ENCODE measurements at regions not wholly inside any gene's neighbourhood (a gene's known extent, or its start where the extent isn't known, plus 50 kb on each side); places are given as distances from the start of the nearest gene placed in this dataset.

GRCh38 chr3:194784361-194784760, 98.7 kb downstream of the FAM43A start:
- Histone ChIP-seq H3K27me3 (replicated peaks; ENCODE audit: insufficient read depth) (no peaks in the 10 kb centered on the region), H3K36me3 (no peaks in the 10 kb centered on the region), H3K27ac (no peak overlapping the region), H3K4me1 (ENCODE audit: control insufficient read depth in 1 of 2, low read depth in 2 of 2) (peaks cover 0 to 6% of the 10 kb centered on the region in 2 donors), H3K4me3 (no peak overlapping the region), H3K9me3 (no peaks in the 10 kb centered on the region)
- ATAC-seq (ENCODE audit: insufficient number of reproducible peaks, low FRiP score, low read depth) (no peak), DNase-seq (ENCODE audit: low spot score) (no peak)
- TF ChIP-seq CTCF (IDR thresholded peaks at IDR 0.05), result no peak

- DNase-seq (ENCODE audit: low spot score), result no peak
- Histone ChIP-seq H3K4me1 (ENCODE audit: control insufficient read depth in 1 of 2, low read depth in 2 of 2) (no peaks in the 10 kb centered on the region), H3K4me3 (no peak overlapping the region), H3K27ac (no peak overlapping the region), H3K9me3 (no peaks in the 10 kb centered on the region), H3K27me3 (replicated peaks; ENCODE audit: insufficient read depth) (no peaks in the 10 kb centered on the region), H3K36me3 (no peaks in the 10 kb centered on the region)
- TF ChIP-seq CTCF (IDR thresholded peaks at IDR 0.05), result no peak
- ATAC-seq (ENCODE audit: insufficient number of reproducible peaks, low FRiP score, low read depth), result no peak
Observed at GRCh38 chr3:194785315-194785714, 99.6 kb downstream of the FAM43A start.

GRCh38 chr3:194787072-194787471, 101.4 kb downstream of the FAM43A start:
- no peaks in the 10 kb centered on the region for H3K27me3 ChIP-seq (replicated peaks; ENCODE audit: insufficient read depth)
- no peak for TF ChIP-seq CTCF (IDR thresholded peaks at IDR 0.05)
- no peak overlapping the region for H3K27ac ChIP-seq
- H3K9me3 ChIP-seq, result no peaks in the 10 kb centered on the region
- no peaks in the 10 kb centered on the region for H3K36me3 ChIP-seq
- ATAC-seq (ENCODE audit: insufficient number of reproducible peaks, low FRiP score, low read depth) (no peak), DNase-seq (ENCODE audit: low spot score) (no peak)
- H3K4me1 ChIP-seq (ENCODE audit: control insufficient read depth in 1 of 2, low read depth in 2 of 2), result no peaks in the 10 kb centered on the region
- no peak overlapping the region for H3K4me3 ChIP-seq

GRCh38 chr3:194787650-194788049, 102.0 kb downstream of the FAM43A start:
- no peak for DNase-seq (ENCODE audit: low spot score)
- no peak overlapping the region for H3K4me3 ChIP-seq
- H3K27me3 ChIP-seq (replicated peaks; ENCODE audit: insufficient read depth), result no peaks in the 10 kb centered on the region
- H3K27ac ChIP-seq, result no peak overlapping the region
- ATAC-seq (ENCODE audit: insufficient number of reproducible peaks, low FRiP score, low read depth), result no peak
- H3K36me3 ChIP-seq, result no peaks in the 10 kb centered on the region
- H3K4me1 ChIP-seq (ENCODE audit: control insufficient read depth in 1 of 2, low read depth in 2 of 2), result no peaks in the 10 kb centered on the region
- TF ChIP-seq CTCF (IDR thresholded peaks at IDR 0.05), result no peak
- no peaks in the 10 kb centered on the region for H3K9me3 ChIP-seq

GRCh38 chr3:194792368-194792767, 106.7 kb downstream of the FAM43A start:
- DNase-seq (ENCODE audit: low spot score) (no peak), ATAC-seq (ENCODE audit: insufficient number of reproducible peaks, low FRiP score, low read depth) (no peak)
- H3K36me3 ChIP-seq, result no peaks in the 10 kb centered on the region
- peaks cover 9% of the 10 kb centered on the region for H3K9me3 ChIP-seq
- H3K27me3 ChIP-seq (replicated peaks; ENCODE audit: insufficient read depth), result no peaks in the 10 kb centered on the region
- H3K27ac ChIP-seq, result no peak overlapping the region
- H3K4me1 ChIP-seq (ENCODE audit: control insufficient read depth in 1 of 2, low read depth in 2 of 2), result no peaks in the 10 kb centered on the region
- H3K4me3 ChIP-seq, result no peak overlapping the region
- no peak for TF ChIP-seq CTCF (IDR thresholded peaks at IDR 0.05)

All from thoracic aorta (tissue), 2 donors.